Keratinocyte (primary cell): ENCODE measurements at regions not wholly inside any gene's neighbourhood (a gene's known extent, or its start where the extent isn't known, plus 50 kb on each side); places are given as distances from the start of the nearest gene placed in this dataset.

Experiments used
- DNase-seq: peaks from one replicate; pipeline ENCODE4 v3.0.0-alpha.2; 2011; ENCODE audit warnings: low read depth, missing footprints, low spot score
- FAIRE-seq: peaks from 2 replicates; lab custom pipeline; 2011; peaks lifted over from hg19 to GRCh38; lab: Jason Lieb, UNC
- H2AFZ ChIP-seq: 2 replicates; pipeline ENCODE4 v1.6.0; 2012; ENCODE audit warnings: low read length, control low read depth, inconsistent platforms; ENCODE audit not compliant: control insufficient read depth
- H3K27ac ChIP-seq: 2 replicates; pipeline ENCODE4 v1.5.1; 2011; ENCODE audit warnings: low read length; ENCODE audit not compliant: control insufficient read depth, insufficient read depth
- H3K27me3 ChIP-seq: 3 replicates; pipeline ENCODE4 v1.6.0; 2011; ENCODE audit warnings: low read length; ENCODE audit not compliant: control insufficient read depth, insufficient read depth; ENCODE audit errors: extremely low read depth
- H3K36me3 ChIP-seq, 2 experiments: 2 replicates in 1 of 2; 3 replicates in 1 of 2; pipeline ENCODE4 v1.5.1; 2011; ENCODE audit warnings: low read length in 2 of 2, mild to moderate bottlenecking in 1 of 2; ENCODE audit not compliant: control insufficient read depth in 2 of 2, insufficient read depth in 2 of 2; ENCODE audit errors: extremely low read depth in 1 of 2
- H3K4me1 ChIP-seq: 3 replicates; pipeline ENCODE4 v1.5.1; 2011; ENCODE audit warnings: low read length; ENCODE audit not compliant: control insufficient read depth, insufficient read depth; ENCODE audit errors: extremely low read depth
- H3K4me2 ChIP-seq: 3 replicates; pipeline ENCODE4 v1.6.0; 2011; ENCODE audit warnings: low read depth, low read length; ENCODE audit not compliant: control insufficient read depth, insufficient read depth; ENCODE audit errors: extremely low read depth
- H3K4me3 ChIP-seq, 3 experiments: fragments of 200-600 bp in 1 of 3; sonication (generic) in 1 of 3; 2 replicates in 2 of 3; 3 replicates in 1 of 3; pipeline ENCODE4 v1.5.1; 2011 to 2016; ENCODE audit warnings: low read length in 3 of 3, mild to moderate bottlenecking in 3 of 3, control low read depth in 2 of 3, inconsistent platforms in 1 of 3, low read depth in 1 of 3, mixed read lengths in 1 of 3, mixed run types in 1 of 3, moderate library complexity in 1 of 3; ENCODE audit not compliant: control insufficient read depth in 2 of 3, insufficient read depth in 2 of 3; ENCODE audit errors: extremely low read depth in 1 of 3
- H3K79me2 ChIP-seq: 2 replicates; pipeline ENCODE4 v1.6.0; 2012; ENCODE audit warnings: low read length; ENCODE audit not compliant: control insufficient read depth, insufficient read depth
- H3K9ac ChIP-seq: 3 replicates; pipeline ENCODE4 v1.6.0; 2011; ENCODE audit warnings: low read length; ENCODE audit not compliant: control insufficient read depth, insufficient read depth; ENCODE audit errors: extremely low read depth
- H3K9me1 ChIP-seq: 3 replicates; pipeline ENCODE4 v1.6.0; 2011; ENCODE audit warnings: low read length; ENCODE audit not compliant: control insufficient read depth, insufficient read depth; ENCODE audit errors: extremely low read depth
- H3K9me3 ChIP-seq: 2 replicates; pipeline ENCODE4 v1.5.1; 2012; ENCODE audit warnings: low read depth, low read length; ENCODE audit not compliant: control insufficient read depth
- H4K20me1 ChIP-seq: 3 replicates; pipeline ENCODE4 v1.6.0; 2011; ENCODE audit warnings: low read length; ENCODE audit not compliant: control insufficient read depth, insufficient read depth; ENCODE audit errors: extremely low read depth
- CTCF ChIP-seq, 3 experiments: IDR thresholded peaks in 1 of 3; conservative IDR thresholded peaks in 1 of 3; optimal IDR thresholded peaks in 1 of 3; 2 replicates in 2 of 3; 3 replicates in 1 of 3; pipeline versions ENCODE3 to v1.5.1; 2011; ENCODE audit warnings: low read length in 3 of 3, mild to moderate bottlenecking in 3 of 3, moderate library complexity in 2 of 3, control low read depth in 1 of 3, inconsistent platforms in 1 of 3; ENCODE audit not compliant: insufficient read depth in 2 of 3; ENCODE audit errors: extremely low read depth in 1 of 3
- EZH2 ChIP-seq: IDR thresholded peaks from one replicate; pipeline ENCODE4 v1.6.1; 2012; ENCODE audit warnings: inconsistent platforms, mild to moderate bottlenecking, low read length, moderate library complexity
- dilution Hi-C: fragments of 300-500 bp; cut with MboI; formaldehyde crosslinking; loops from one replicate; pipeline ENCODE4 v1.7.0; 2020; ENCODE audit warnings: low sequenced_read_pairs; ENCODE audit not compliant: extremely low pct_ligation_motif_present

GRCh38 chr1:5613900-5614299 lies 378.3 kb downstream of the NPHP4 start:
- no peak for FAIRE-seq
- no peaks in the 10 kb centered on the region for H3K79me2 ChIP-seq
- no peak for TF ChIP-seq EZH2
- no peak for TF ChIP-seq CTCF (optimal IDR thresholded peaks at IDR 0.05 in 1 of 3, IDR thresholded peaks at IDR 0.05 in 1 of 3, conservative IDR thresholded peaks at IDR 0.05 in 1 of 3; ENCODE audit: extremely low read depth in 1 of 3, insufficient read depth in 2 of 3, low read length in 3 of 3)
- H3K36me3 ChIP-seq: no peaks in the 10 kb centered on the region
- H3K9me1 ChIP-seq: no peaks in the 10 kb centered on the region
- H3K4me2 ChIP-seq: no peak overlapping the region
- peaks cover 3% of the 10 kb centered on the region for H3K4me1 ChIP-seq
- H3K27me3 ChIP-seq: no peaks in the 10 kb centered on the region
- H3K4me3 ChIP-seq: no peak overlapping the region
- H2AFZ ChIP-seq: no peak overlapping the region
- DNase-seq: no peak
- H3K9me3 ChIP-seq: no peaks in the 10 kb centered on the region
- dilution Hi-C loops: no loop called here
- H3K9ac ChIP-seq: no peak overlapping the region
- no peaks in the 10 kb centered on the region for H4K20me1 ChIP-seq
- no peak overlapping the region for H3K27ac ChIP-seq

DNA sequence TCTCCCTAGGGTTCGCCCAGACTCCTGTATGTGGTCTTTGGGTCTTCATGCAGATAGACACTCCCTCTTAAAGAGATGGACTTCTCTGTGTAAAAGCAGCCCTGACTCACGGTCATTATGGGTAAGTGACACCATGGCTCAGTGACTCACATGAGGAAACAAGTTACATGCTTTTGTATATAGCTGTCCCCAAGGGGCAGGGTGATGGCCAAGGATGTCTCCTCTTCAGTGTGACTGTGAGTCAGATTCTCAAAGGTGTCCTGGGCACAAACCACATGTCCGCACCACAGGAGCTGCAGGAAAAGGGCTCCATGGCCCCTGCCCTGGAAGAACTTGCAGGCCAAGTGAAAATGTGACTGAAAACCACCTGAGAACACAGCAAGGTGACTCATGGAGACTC lies 380.4 kb downstream of the NPHP4 start:
- no peak for FAIRE-seq
- DNase-seq: no peak
- TF ChIP-seq EZH2 (no peak), CTCF (optimal IDR thresholded peaks at IDR 0.05 in 1 of 3, IDR thresholded peaks at IDR 0.05 in 1 of 3, conservative IDR thresholded peaks at IDR 0.05 in 1 of 3; ENCODE audit: extremely low read depth in 1 of 3, insufficient read depth in 2 of 3, low read length in 3 of 3) (no peak)
- Histone ChIP-seq H3K27me3 (no peaks in the 10 kb centered on the region), H4K20me1 (no peaks in the 10 kb centered on the region), H3K36me3 (no peaks in the 10 kb centered on the region), H3K9ac (no peak overlapping the region), H3K4me3 (no peak overlapping the region), H3K79me2 (no peaks in the 10 kb centered on the region), H3K27ac (no peak overlapping the region), H3K9me3 (no peaks in the 10 kb centered on the region), H2AFZ (no peak overlapping the region), H3K4me1 (peaks cover 3% of the 10 kb centered on the region), H3K9me1 (no peaks in the 10 kb centered on the region), H3K4me2 (peak overlapping the region; percentile 25)
- dilution Hi-C loops: no loop called here
